ENCODE measurements at regions not wholly inside any gene's neighbourhood (a gene's known extent, or its start where the extent isn't known, plus 50 kb on each side); places are given as distances from the start of the nearest gene placed in this dataset.

DNA sequence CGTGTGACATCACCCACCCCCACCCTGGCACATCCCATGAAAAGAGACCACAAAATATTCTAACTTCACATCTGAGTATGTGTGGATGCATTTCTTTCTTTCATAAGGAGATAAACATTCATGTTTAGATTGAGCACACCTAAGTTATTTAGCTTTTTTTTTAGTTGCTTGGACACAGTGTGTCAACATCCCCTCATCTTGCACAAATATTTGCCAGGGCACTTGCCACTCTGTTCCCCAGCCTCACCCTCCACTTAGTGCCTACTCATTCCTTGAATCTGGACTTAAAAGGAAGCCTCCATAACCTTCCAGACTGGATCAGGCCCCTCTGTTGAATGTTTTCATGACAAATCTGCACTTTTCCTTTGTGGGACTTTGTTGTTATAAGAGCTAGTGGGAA is 338.9 kb upstream of the IGFBP3 start:
- DNase-seq (ENCODE audit: extremely low read depth in 1 of 11, low read depth in 9 of 11, low spot score in 4 of 11) = no peak

GRCh38 chr7:46257761-46258448 is 336.8 kb upstream of the IGFBP3 start:
- DNase-seq (ENCODE audit: extremely low read depth in 1 of 11, low read depth in 9 of 11, low spot score in 4 of 11) = no peak

- DNase-seq (ENCODE audit: extremely low read depth in 1 of 11, low read depth in 9 of 11, low spot score in 4 of 11) = no peak
Measured at GRCh38 chr7:46256870-46257661, 336.0 kb upstream of the IGFBP3 start.

DNA sequence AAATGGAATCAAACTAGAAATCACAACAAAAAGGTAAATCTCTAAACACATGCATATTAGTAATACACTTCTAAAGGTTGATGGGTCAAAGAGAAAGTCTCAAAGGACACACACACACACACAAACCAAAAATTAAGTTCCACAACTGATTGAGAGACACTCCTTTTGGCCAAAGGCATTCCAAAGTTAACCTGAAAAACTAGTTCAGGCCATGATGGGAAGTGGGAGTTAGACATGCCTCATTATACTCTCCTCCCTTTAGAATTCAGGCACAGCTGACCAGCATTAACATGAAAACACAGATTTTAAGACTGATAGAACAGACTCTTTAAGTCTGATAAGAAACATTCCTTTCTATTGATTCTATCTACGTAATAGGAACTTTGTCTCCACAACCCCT is 332.4 kb upstream of the IGFBP3 start:
- DNase-seq (ENCODE audit: extremely low read depth in 1 of 11, low read depth in 9 of 11, low spot score in 4 of 11) = no peak

DNA sequence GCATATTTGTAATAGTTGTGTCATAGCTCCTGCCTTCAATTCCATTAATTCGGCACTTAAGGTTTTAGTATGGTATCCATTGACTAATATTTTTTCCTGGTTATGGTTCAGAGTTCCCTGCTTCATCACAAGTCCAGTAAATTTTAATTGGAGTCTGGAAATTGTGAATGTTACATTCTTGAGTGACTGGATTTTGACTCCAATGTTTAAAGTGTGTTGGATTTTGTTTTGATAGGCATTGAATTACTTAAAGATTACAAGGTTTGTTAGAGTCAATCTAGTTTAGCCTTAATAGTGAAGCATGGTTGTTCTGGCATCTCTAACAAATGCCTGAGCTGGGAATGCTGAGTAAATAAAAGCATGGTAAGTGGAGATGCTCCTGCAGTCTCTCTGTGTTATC is 326.6 kb upstream of the IGFBP3 start:
- DNase-seq (ENCODE audit: extremely low read depth in 1 of 11, low read depth in 9 of 11, low spot score in 4 of 11) = no peak

DNA sequence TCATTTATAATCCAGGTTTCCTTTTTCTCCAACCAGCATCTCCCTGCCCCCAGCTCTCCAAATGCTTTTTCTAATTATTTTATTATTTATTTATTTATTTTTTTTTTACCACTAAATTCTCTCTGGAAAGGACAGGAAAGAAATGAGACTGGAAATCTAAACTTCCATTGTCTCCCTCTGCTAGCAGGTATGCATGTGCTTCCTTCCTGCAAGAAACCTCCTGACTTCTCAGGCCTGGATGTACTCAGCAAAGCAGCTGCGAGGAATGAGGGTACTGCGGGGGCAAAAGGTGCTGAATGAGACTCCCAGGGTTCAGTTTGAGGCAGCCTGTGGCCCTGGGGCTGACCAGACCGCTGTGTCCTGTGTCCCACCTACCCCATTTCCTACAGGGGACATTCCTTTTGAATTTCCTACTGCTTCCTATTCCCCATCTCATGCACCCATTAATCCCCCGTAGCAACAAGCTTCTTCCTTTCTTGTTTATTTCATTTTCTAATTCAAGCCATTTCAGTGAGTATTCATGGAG is 324.6 kb upstream of the IGFBP3 start:
- no peak for DNase-seq (ENCODE audit: extremely low read depth in 1 of 11, low read depth in 9 of 11, low spot score in 4 of 11)

DNA sequence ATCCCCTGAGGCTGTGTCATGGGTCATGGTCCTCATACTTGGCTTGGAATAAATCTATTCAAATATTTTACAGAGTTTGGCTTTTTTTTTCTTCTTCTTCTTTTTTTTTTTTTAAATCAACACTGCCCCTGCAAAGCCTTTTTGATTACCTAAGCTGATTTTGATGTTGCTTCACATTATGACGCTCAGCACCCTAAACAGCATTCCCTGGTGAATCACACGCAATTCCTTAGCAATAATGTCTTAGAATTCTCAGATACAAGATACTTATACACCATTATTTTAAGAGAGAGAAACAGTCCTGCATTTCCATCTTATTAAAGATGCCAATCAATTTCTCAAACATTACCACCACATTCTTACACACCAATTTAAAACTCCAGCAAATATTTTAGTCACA is 323.7 kb upstream of the IGFBP3 start:
- no peak for DNase-seq (ENCODE audit: extremely low read depth in 1 of 11, low read depth in 9 of 11, low spot score in 4 of 11)

DNA sequence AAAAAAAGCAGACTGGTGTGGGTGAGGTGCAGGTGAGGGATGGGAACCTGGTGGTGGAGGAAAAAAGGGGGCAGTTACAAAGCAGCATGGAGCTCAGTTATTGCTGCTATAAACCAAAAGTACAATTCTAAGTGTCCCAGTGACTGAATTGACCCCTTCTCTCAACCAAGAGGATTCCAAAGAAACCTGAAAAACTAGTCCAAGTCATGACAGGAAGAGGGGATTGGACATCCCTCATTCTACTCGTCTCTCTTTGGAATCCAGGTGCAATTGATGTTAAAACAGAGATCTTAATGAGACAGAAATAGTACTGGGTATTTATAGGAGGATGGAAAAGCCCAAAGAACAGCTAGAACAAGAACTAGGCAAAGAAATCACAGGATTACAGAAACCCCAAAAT is 322.3 kb upstream of the IGFBP3 start:
- no peak for DNase-seq (ENCODE audit: extremely low read depth in 1 of 11, low read depth in 9 of 11, low spot score in 4 of 11)

GRCh38 chr7:46239846-46240245 is 318.8 kb upstream of the IGFBP3 start:
- no peak for DNase-seq (ENCODE audit: extremely low read depth in 1 of 11, low read depth in 9 of 11, low spot score in 4 of 11)

DNA sequence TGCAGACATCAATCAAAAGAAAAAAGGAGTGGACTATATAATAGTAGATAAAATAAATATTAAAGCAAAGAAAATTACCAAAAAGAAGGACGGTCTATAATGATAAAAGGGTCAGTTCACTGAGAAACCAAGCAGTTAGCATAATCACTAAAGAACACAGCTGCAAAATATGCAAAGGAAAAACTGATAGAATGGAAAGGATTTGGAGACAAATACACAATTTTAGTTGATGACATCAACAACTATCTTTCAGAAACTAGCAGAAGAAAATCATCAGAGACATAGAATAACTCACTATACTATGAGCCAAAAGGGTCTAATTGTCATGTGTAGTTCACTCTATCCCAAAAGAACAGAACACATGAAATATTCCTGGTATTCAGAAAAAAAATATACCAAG is 316.4 kb upstream of the IGFBP3 start:
- no peak for DNase-seq (ENCODE audit: extremely low read depth in 1 of 11, low read depth in 9 of 11, low spot score in 4 of 11)

DNA sequence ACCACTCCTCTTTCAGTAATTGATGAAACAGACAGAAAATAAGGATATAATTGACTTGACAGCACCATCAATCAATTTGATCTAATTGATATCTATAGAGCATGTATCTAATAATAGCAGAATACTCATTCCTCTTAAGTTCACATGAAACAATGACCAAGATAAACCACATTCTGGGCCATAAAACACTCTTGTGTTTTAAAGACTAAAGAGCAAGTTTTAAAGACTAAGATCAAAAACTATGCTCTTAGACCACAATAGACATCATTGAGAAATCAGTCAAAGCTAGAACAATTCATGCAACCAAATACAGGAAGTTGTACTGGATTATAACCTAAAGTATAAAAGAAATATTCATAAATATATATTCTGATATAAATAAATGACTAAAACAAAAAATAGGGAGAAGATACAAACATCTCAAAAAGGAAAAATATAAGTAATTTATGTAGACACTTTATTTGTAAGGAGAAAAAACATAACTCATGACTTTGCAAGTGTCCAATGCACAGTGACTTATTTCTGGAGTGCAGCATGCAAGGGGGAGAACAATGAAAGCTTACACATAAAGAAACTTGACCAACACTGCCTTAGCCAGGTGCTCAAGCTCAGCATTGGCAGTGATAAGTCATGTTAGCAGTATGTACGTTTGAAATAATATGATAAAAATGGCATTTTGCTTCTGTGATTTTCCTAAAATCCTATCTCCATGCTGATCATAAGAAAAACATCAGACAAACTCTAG is 312.7 kb upstream of the IGFBP3 start:
- DNase-seq (ENCODE audit: extremely low read depth in 1 of 11, low read depth in 9 of 11, low spot score in 4 of 11) = no peak

- DNase-seq (ENCODE audit: extremely low read depth in 1 of 11, low read depth in 9 of 11, low spot score in 4 of 11) = no peak
Measured at GRCh38 chr7:46230990-46231305, 309.9 kb upstream of the IGFBP3 start.

- no peak for DNase-seq (ENCODE audit: extremely low read depth in 1 of 11, low read depth in 9 of 11, low spot score in 4 of 11)
Measured at GRCh38 chr7:46230298-46230989, 309.4 kb upstream of the IGFBP3 start.

DNA sequence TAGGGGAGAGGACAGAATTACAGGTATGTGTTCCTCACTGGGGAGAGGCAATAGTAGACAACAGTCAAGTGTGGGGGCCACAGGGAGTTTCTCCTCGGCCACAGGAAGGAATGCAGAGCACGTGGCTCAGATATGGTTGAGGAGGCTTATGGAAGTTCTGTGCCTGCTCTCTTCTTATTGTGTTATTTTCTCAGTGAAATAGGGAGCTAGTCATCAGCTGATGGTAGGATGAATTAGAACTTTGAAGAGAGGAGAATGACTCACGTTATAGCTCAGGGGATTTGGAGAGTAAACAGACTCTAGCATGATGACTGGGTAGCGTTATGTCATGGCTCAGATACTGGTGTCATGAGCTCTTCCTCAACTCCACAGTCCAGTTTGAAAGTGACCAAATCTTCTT is 308.3 kb upstream of the IGFBP3 start:
- DNase-seq (ENCODE audit: extremely low read depth in 1 of 11, low read depth in 9 of 11, low spot score in 4 of 11) = no peak

GRCh38 chr7:46226860-46227259 is 305.8 kb upstream of the IGFBP3 start:
- no peak for DNase-seq (ENCODE audit: extremely low read depth in 1 of 11, low read depth in 9 of 11, low spot score in 4 of 11)

- no peak for DNase-seq (ENCODE audit: extremely low read depth in 1 of 11, low read depth in 9 of 11, low spot score in 4 of 11)
Measured at GRCh38 chr7:46224363-46224762, 303.3 kb upstream of the IGFBP3 start.

DNA sequence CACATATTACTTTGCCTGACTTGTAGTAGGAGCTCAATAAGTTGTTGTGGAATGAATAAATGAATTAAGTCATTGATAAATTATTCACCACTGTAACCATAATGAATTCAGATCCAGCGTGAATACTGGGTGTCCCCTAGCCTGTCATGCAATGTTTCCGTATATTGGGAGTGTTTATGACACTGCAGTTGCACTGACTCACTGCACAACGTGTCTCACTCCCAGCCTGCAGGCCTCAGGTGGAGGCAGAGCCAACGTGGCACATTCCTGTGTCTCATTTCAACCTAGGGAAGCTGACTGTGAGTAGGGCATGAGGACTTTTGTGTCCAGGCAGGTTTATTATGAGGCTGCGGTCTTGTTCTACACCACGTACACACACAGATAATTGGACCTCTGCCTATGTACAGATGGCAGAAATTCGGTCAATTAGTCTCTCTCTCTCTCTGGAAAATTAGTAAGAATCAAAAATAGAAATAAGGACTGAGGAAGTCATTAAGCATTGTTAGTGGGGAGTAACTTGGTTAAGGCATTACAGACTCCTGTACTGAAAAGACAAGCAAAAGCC is 299.1 kb upstream of the IGFBP3 start:
- DNase-seq (ENCODE audit: extremely low read depth in 1 of 11, low read depth in 9 of 11, low spot score in 4 of 11) = no peak

DNA sequence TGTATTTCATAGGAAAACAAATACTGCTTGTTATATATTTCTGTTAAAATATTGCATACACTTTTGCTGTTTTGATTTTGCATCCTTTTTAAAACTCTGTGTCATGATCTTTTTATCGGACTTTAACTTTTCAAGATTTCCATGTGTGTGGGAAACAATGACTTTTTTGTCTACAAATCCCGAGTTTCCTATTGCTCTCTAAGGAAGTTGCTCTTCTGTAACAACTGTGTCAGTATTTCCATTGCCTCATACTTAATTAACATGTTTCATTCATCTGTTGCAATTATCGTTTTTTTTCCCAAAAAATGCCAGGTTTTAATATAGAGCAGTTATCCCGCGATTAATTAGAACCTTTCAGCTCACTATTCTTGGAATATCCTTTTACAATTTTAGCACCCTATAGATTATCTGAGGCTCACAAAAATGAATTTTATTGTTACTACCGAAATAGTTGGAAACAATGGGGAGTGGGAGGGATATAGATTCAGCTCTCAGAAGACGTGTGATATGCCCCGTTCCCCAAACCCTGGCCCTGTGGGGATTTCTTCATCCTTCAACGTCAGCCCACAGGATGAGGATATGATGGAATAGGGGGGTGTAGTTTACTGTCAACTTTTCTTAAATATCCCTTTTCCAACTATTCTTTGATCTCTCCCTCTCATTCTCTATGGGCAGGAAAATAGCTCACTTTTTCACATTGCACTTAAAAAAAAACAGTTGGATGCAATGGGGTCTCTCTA is 297.6 kb upstream of the IGFBP3 start:
- no peak for DNase-seq (ENCODE audit: extremely low read depth in 1 of 11, low read depth in 9 of 11, low spot score in 4 of 11)

Measured in renal cortex interstitium (tissue), 11 donors.